GM21423 (cell line): ENCODE measurements at regions not wholly inside any gene's neighbourhood (a gene's known extent, or its start where the extent isn't known, plus 50 kb on each side); places are given as distances from the start of the nearest gene placed in this dataset.

ENCODE experiments used
- ATAC-seq: cut with Tn5 transposase; IDR thresholded peaks from one replicate; pipeline ENCODE4 v1.9.1; 2021; ENCODE audit warnings: mild to moderate bottlenecking, moderate library complexity; ENCODE audit not compliant: unreplicated experiment

DNA sequence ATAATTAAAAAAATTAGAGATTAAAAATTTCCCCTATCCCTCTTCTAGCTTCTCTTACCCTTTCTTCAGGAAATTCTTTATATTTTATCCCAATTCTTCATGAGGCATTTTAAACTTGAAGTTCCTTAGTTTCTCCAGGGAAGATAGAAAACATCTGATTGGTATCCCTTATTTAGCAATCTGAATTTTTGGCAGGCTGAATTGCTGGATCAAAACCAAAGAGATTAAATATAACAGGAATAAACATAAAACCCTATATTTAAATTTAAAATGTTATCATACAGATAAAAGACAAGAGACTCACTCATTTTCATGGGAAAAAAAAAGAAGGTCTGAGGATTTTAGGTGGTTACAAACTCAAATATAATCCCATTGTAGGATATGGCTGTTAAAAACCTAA is 204.2 kb downstream of the CHRM3 start:
- no peak for ATAC-seq

GRCh38 chr1:239593527-239593926 is 207.2 kb downstream of the CHRM3 start:
- no peak for ATAC-seq

DNA sequence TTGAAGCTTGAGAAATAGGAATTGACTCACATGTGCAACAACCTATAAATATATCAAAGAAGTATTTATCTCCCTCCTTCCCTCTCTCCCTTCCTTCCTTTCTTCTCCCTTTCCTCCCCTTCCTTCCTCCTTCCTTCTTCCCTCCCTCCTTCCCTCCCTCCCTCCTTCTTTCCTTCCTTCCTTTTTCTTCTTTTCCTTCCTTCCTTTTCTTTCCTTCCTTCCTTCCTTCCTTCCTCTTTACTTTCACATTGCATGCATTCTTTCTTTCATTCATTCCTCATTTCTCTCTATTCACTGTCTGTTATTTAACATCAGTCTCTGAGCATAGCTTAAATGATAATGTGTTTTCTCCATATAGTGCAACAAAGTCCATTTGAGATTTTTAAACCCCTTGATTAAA is 214.2 kb downstream of the CHRM3 start:
- ATAC-seq, result no peak

GRCh38 chr1:239601108-239601507 is 214.7 kb downstream of the CHRM3 start:
- ATAC-seq, result no peak

- ATAC-seq, result no peak
Observed at GRCh38 chr1:239603530-239603929, 217.2 kb downstream of the CHRM3 start.

GRCh38 chr1:239606850-239607400 is 220.6 kb downstream of the CHRM3 start:
- no peak for ATAC-seq

DNA sequence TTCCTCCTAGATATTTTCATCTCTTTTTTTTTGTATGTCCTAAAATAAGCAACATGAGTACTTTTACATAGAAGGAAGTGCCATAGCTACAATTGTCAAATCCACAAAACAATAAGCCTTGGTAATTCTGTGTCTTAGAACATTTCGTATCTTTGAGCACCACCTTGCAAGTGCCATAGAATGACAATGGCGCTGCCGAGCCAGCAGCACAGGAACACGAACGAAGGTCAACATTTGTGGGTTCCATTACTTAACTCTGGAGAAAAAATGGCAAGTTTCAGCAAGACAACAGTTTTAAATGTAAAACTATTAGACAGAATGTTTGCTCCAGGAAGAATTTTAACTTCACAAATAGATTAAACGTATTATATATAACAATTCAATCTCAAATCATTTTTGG is 222.1 kb downstream of the CHRM3 start:
- no peak for ATAC-seq

DNA sequence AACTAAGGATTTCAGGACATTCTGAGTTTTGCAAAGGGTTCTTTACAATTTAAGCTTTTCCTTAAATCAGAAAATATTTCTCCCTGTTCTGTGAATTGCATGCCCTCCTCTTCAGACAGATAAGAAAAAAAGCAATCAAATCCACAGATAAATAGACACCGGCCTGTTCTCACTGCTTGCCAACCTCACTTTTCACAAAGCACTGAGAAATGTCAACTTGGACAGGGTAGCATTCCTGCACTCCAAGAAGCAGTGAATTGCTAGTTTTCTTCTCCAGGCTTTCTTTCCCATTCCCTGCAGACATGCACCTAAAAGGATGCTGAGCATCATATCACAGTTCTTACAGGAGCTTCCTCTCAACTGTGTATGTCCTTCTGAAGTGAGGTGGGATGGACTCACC is 226.0 kb downstream of the CHRM3 start:
- no peak for ATAC-seq

DNA sequence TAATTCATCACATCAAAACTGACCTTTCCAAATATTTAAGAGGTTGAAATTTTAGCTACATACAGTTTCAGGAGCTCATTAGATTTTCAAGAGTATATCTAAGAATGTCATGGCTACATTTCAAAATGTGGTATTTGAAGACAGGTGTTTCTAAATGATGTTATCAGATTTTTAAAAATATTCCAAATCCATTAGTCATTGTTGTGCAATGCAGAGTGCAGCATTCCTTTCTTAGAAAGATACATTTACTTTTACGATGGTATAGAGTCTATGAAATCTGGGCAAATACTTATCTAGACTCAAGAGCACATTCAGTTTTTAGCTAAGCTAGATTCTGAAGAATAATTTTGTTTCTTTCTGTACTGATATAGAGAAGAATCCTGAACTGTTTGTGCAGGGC is 230.3 kb downstream of the CHRM3 start:
- ATAC-seq, result no peak

DNA sequence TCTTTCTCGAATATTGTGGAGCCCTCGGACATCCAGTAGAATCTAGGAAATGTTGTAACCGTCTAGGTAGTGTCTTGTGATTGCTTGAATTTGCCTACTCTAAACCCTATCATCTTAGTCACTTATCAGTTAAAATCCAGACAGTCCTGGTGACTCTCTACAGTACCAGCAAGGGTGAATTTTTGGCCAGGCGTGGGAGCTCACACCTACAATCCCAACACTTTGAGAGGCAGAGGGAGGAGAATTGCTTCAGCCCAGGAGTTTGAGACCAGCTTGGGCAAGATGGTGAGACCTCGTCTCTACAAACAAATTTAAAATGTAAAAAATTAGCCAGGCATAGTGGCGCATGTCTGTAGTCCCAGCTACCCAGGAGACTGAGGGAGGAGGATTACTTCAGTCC is 230.9 kb downstream of the CHRM3 start:
- no peak for ATAC-seq

- ATAC-seq, result no peak
Observed at GRCh38 chr1:239617731-239618130, 231.4 kb downstream of the CHRM3 start.

DNA sequence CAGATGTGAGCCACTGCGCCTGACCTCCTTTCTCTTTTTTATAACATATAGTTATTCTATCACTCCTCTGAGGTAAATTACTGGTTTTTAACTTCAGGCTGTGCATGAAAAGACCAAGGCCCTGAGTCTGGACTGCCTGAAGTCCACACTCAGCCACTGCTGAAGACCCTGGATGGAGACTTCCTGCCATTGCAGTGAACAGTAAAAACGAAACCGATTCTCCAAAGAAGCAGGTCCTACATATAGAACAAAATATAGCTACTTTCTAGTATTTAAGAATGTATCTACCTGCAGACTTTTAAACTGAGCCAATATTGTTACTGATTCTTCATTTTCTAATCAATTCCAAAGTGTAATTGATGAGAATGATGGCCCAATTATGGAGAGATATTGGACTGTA is 232.8 kb downstream of the CHRM3 start:
- no peak for ATAC-seq

DNA sequence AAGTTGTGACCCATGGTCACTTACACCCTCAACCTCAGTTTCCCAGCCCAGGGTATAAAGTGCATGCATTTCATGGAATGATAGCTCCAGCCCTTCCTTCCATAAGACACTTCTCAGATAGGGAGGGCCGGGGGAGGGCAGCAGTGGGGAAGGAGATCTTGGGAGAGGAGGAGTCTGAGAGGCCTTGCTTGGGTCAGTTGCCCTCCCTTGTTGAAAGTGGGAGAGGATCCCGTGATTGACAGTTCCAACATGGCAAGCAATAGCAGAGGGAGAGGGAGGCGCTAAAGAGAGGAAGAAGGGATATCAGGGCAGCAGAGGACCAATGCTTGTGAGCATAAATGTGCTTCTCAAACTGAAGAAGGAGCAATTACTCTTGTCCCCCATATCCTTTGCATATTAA is 244.4 kb downstream of the CHRM3 start:
- ATAC-seq, result no peak

DNA sequence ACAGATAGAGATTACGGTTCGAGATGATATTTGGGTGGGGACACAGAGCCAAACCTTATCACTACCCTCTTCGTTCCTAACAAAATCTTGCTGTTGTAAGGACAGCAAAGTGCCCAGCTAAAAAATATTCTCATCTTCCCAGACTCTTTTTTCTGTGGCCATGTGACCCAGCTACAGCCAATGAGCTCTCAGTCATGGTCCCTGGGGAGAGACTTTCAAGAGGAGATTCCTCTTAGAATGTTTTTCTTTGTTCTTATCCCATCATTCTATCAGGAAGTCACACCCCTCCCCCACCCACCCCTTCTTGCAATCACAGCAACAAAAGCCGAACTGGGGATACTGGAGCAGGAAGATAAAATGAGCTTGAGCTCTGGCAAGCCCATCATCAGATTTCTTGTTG is 247.1 kb downstream of the CHRM3 start:
- ATAC-seq, result no peak

DNA sequence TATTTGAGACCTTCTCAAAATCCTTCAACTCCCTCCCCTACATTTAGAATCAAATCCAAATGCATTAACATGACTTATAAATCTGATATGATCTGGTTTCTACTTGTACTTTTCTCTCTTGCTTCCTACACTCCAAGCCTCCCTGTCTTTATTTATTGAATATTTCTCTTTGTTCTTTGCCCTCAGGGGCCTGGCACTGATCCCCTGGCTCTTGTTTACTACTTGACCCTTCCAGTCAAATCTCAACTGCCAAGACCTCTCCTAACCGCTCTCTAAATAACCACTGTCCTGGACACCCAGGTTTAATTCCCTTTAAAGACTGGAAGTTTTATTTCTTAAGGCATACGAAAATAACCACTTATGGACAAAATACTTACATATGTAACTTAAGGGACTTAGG is 248.9 kb downstream of the CHRM3 start:
- ATAC-seq, result no peak

DNA sequence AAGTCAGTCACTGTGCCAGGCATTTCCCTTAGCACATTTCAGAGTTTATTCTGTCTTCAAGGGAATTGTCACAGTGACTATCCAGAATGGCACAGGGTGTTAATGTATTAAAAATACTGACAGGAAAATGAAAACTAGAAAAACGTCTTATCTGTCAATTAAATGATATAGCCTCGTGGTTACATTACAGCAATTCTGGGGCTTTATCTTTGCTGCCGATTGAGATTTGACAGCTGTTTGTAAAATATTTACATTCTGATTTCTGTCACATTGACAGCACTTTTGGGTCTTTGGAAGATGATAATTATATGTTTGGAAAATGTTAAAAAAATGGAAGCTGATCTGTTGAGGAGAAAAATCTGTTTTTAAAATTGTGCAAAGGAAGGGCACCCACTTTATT is 250.0 kb downstream of the CHRM3 start:
- no peak for ATAC-seq

DNA sequence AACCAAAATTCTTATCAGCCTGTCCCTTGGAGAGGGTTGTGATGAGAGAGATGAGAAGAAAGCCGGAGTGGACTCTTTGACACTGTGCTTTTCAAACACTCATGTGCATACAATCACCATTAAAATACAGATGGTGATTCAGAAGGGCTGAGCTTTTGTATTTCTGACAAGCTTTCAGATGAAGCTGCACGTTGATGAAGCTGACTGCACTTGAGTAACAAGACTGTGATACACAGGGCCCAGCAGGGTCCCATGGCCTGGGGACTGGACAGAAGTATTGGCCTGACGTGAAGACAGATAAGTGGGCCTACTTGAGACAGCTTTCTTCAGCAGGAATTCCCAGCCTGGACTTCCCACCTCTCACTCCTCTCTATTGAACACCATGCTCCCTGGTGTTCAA is 258.2 kb downstream of the CHRM3 start:
- ATAC-seq, result no peak

GRCh38 chr1:239647045-239647444 is 260.7 kb downstream of the CHRM3 start:
- ATAC-seq, result no peak

GRCh38 chr1:239647964-239648632 is 261.7 kb downstream of the CHRM3 start:
- no peak for ATAC-seq

DNA sequence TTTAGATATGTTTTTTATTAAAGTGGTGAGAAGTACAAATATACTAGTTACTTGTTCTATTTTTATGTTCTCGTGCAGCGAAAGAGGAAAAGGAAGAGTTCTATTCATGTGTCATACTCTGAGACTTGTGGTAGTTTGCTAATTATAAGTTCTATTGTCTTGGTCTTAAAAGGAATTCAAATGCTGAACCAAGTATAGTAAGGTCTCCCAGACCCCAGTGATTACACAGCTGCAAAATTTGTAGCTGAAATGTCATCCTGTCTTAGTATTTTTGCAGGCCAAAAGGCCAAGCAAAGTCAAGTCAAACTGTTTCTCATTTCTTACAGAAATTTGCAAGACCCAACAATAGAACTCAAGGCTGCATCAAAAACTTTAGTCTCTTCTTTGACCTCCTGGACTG is 268.7 kb downstream of the CHRM3 start:
- ATAC-seq, result no peak

- no peak for ATAC-seq
Observed at GRCh38 chr1:239657291-239657690, 270.9 kb downstream of the CHRM3 start.

GRCh38 chr1:239662950-239663349 is 276.6 kb downstream of the CHRM3 start:
- no peak for ATAC-seq

- no peak for ATAC-seq
Observed at GRCh38 chr1:239672256-239672655, 285.9 kb downstream of the CHRM3 start.
